Neural crest cell (in vitro differentiated cells): ENCODE measurements at regions not wholly inside any gene's neighbourhood (a gene's known extent, or its start where the extent isn't known, plus 50 kb on each side); places are given as distances from the start of the nearest gene placed in this dataset.

Source experiments
- DNase-seq: peaks from one replicate; pipeline ENCODE4 v3.0.0; 2021; ENCODE audit warnings: low read depth, mixed read lengths, low spot score
- H3K27ac Mint-ChIP-seq: one replicate; pipeline ENCODE4 v1.8.0; 2021; ENCODE audit warnings: mild to moderate bottlenecking, mixed read lengths; ENCODE audit not compliant: unreplicated experiment
- H3K27me3 Mint-ChIP-seq: 2 replicates; pipeline ENCODE4 v1.8.0; 2021; ENCODE audit warnings: low read depth, mild to moderate bottlenecking, mixed read lengths
- H3K36me3 Mint-ChIP-seq: 2 replicates; pipeline ENCODE4 v1.8.0; 2021; ENCODE audit warnings: low read depth, mild to moderate bottlenecking, mixed read lengths
- H3K4me1 Mint-ChIP-seq: 2 replicates; pipeline ENCODE4 v1.8.0; 2021; ENCODE audit warnings: mixed read lengths
- H3K4me3 Mint-ChIP-seq: one replicate; pipeline ENCODE4 v1.8.0; 2021; ENCODE audit warnings: mild to moderate bottlenecking, mixed read lengths
- H3K9me3 Mint-ChIP-seq: 2 replicates; pipeline ENCODE4 v1.8.0; 2021; ENCODE audit warnings: mixed read lengths
- CTCF ChIP-seq: fragments of 200-600 bp; sonication (generic); conservative IDR thresholded peaks from 2 replicates; pipeline ENCODE4 v1.5.0; 2021; ENCODE audit warnings: antibody characterized with exemption, mild to moderate bottlenecking

- Mint-ChIP-seq H3K27ac (no peak overlapping the region), H3K36me3 (no peaks in the 10 kb centered on the region), H3K4me1 (no peaks in the 10 kb centered on the region), H3K27me3 (peaks cover 13% of the 10 kb centered on the region), H3K9me3 (peaks cover 7% of the 10 kb centered on the region), H3K4me3 (no peak overlapping the region)
- TF ChIP-seq CTCF = no peak
- no peak for DNase-seq
These were observed 528.1 kb downstream of the NPIPA7 start for GRCh38 chr16:16907089-16907488.

DNA sequence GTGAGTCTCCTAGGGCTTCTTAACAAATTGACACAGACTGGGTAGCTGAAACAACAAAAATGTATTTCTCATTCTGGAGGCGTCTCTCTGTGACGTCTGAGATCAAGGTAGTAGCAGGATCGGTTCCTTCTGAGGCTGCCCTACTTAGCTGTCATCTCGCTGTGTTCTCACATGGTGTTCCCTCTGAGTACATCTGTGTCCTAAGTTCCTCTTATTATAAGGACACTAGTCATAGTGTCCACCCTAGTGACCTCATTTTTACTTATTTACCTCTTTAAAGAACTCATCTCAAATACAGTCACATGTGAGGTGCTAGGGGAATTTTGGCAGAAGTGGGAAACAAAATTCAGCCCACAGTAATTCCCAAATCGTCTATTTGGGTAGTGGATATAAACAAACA, 529.1 kb downstream of the NPIPA7 start:
- no peaks in the 10 kb centered on the region for H3K36me3 Mint-ChIP-seq
- no peak overlapping the region for H3K4me3 Mint-ChIP-seq
- peaks cover 13% of the 10 kb centered on the region for H3K27me3 Mint-ChIP-seq
- TF ChIP-seq CTCF = no peak
- peaks cover 9% of the 10 kb centered on the region for H3K9me3 Mint-ChIP-seq
- DNase-seq = no peak
- no peak overlapping the region for H3K27ac Mint-ChIP-seq
- H3K4me1 Mint-ChIP-seq = no peaks in the 10 kb centered on the region

DNA sequence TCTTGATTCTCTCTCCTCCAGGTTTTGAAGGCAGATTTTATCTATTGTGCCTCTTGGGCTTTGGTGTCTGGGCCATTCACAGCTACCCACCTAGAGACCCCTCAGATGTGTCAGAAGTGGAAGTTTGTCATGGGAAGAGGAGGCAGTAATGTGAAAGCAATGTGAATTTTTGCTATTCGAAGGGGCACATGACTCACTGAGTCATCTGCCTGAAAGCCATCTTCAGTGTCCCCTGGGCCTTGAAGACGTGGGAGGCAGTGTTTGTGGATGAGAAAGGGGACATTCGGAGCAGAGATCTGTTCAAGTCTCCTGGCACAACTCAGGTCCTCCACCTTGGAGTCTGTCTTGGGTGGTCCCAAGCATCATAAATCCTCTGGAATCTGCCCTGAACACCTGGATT, 530.2 kb downstream of the NPIPA7 start:
- DNase-seq = no peak
- H3K36me3 Mint-ChIP-seq = no peaks in the 10 kb centered on the region

GRCh38 chr16:16910666-16911065, 531.7 kb downstream of the NPIPA7 start:
- Mint-ChIP-seq H3K36me3 (no peaks in the 10 kb centered on the region), H3K27ac (no peak overlapping the region), H3K27me3 (peaks cover 13% of the 10 kb centered on the region)

More for the DNA sequence above, 530.2 kb downstream of the NPIPA7 start:
- no peak for TF ChIP-seq CTCF
- H3K9me3 Mint-ChIP-seq = peaks cover 9% of the 10 kb centered on the region
- H3K4me1 Mint-ChIP-seq = no peaks in the 10 kb centered on the region
- peaks cover 13% of the 10 kb centered on the region for H3K27me3 Mint-ChIP-seq
- H3K4me3 Mint-ChIP-seq = no peak overlapping the region
- H3K27ac Mint-ChIP-seq = no peak overlapping the region

GRCh38 chr16:16915771-16916170, 536.8 kb downstream of the NPIPA7 start:
- TF ChIP-seq CTCF = no peak
- Mint-ChIP-seq H3K27ac (no peak overlapping the region), H3K4me1 (peaks cover 2% of the 10 kb centered on the region), H3K36me3 (no peaks in the 10 kb centered on the region), H3K27me3 (peaks cover 27% of the 10 kb centered on the region), H3K4me3 (no peak overlapping the region), H3K9me3 (peaks cover 9% of the 10 kb centered on the region)
- DNase-seq = no peak

More at GRCh38 chr16:16910666-16911065, 531.7 kb downstream of the NPIPA7 start:
- no peak for TF ChIP-seq CTCF
- no peak overlapping the region for H3K4me3 Mint-ChIP-seq
- H3K9me3 Mint-ChIP-seq = peaks cover 9% of the 10 kb centered on the region
- no peaks in the 10 kb centered on the region for H3K4me1 Mint-ChIP-seq
- DNase-seq = no peak

- no peak for TF ChIP-seq CTCF
- Mint-ChIP-seq H3K36me3 (no peaks in the 10 kb centered on the region), H3K4me1 (peaks cover 9% of the 10 kb centered on the region), H3K9me3 (no peaks in the 10 kb centered on the region), H3K27ac (no peak overlapping the region), H3K27me3 (peaks cover 18% of the 10 kb centered on the region), H3K4me3 (no peak overlapping the region)
- no peak for DNase-seq
These were observed 538.3 kb downstream of the NPIPA7 start for GRCh38 chr16:16917191-16917785.
